Type B pancreatic cell (in vitro differentiated cells): ENCODE measurements at regions not wholly inside any gene's neighbourhood (a gene's known extent, or its start where the extent isn't known, plus 50 kb on each side); places are given as distances from the start of the nearest gene placed in this dataset.

Experiments
- DNase-seq: peaks from one replicate; pipeline ENCODE4 v3.0.0; 2021; ENCODE audit warnings: mixed read lengths; ENCODE audit not compliant: unreplicated experiment; ENCODE audit errors: extremely low spot score
- H3K27ac Mint-ChIP-seq: 2 replicates; pipeline ENCODE4 v1.8.0; 2021; ENCODE audit warnings: mild to moderate bottlenecking, mixed read lengths
- H3K27me3 Mint-ChIP-seq: 2 replicates; pipeline ENCODE4 v1.8.0; 2021; ENCODE audit warnings: mixed read lengths
- H3K36me3 Mint-ChIP-seq: 2 replicates; pipeline ENCODE4 v1.8.0; 2021; ENCODE audit warnings: mixed read lengths
- H3K4me1 Mint-ChIP-seq: one replicate; pipeline ENCODE4 v1.8.0; 2021; ENCODE audit warnings: mixed read lengths; ENCODE audit not compliant: unreplicated experiment
- H3K4me3 Mint-ChIP-seq: 2 replicates; pipeline ENCODE4 v1.8.0; 2021; ENCODE audit warnings: mild to moderate bottlenecking, mixed read lengths
- H3K9me3 Mint-ChIP-seq: 2 replicates; pipeline ENCODE4 v1.8.0; 2021; ENCODE audit warnings: mixed read lengths
- TF ChIP-seq, protein P1 (sequence below): fragments of 200-600 bp; sonication (generic); conservative IDR thresholded peaks from 2 replicates; pipeline ENCODE4 v1.5.0; 2021; ENCODE audit warnings: antibody characterized with exemption, mild to moderate bottlenecking

DNA sequence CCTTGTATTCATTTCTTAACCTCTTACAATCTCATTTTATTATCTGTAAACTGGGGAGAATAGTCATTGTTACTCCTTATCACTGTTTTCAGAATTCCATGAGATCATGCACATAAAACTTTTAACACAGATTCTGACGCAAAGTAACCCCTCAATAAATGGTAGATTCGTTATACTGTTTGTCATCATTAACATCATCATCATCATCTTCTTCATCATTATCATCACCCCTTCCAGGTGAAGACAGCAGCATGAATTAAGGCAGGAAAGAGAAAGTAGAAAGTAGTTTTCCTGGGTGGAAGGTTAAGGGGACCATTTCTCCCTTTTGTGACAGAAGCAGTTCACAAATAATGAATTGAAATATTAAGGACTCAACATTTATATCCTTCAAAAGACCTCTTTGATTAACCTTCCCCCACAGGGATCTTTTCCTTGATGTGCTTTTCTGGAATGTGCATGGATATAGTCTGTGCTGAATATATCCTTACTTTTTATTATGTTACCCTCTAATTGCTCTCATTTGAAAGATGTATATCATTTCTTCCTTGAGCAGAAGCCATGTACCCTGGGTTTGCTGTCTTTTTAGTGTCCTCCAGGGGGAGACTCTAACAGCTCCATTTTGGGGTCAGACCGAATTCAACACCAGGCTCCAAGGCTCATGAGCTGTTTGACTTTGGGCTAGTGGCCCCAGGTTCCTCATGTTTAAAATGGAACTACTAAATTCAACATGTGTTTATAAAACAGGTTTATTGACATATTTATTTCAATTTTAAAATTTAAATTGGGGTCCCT is 1029.9 kb upstream of the WWC1 start:
- TF ChIP-seq, protein P1, sequence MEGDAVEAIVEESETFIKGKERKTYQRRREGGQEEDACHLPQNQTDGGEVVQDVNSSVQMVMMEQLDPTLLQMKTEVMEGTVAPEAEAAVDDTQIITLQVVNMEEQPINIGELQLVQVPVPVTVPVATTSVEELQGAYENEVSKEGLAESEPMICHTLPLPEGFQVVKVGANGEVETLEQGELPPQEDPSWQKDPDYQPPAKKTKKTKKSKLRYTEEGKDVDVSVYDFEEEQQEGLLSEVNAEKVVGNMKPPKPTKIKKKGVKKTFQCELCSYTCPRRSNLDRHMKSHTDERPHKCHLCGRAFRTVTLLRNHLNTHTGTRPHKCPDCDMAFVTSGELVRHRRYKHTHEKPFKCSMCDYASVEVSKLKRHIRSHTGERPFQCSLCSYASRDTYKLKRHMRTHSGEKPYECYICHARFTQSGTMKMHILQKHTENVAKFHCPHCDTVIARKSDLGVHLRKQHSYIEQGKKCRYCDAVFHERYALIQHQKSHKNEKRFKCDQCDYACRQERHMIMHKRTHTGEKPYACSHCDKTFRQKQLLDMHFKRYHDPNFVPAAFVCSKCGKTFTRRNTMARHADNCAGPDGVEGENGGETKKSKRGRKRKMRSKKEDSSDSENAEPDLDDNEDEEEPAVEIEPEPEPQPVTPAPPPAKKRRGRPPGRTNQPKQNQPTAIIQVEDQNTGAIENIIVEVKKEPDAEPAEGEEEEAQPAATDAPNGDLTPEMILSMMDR = peak; percentile 52
- H3K9me3 Mint-ChIP-seq = peaks cover 7% of the 10 kb centered on the region
- H3K36me3 Mint-ChIP-seq = no peaks in the 10 kb centered on the region
- no peak overlapping the region for H3K4me3 Mint-ChIP-seq
- H3K4me1 Mint-ChIP-seq = no peaks in the 10 kb centered on the region
- H3K27ac Mint-ChIP-seq = no peak overlapping the region
- H3K27me3 Mint-ChIP-seq = no peaks in the 10 kb centered on the region
- no peak for DNase-seq

DNA sequence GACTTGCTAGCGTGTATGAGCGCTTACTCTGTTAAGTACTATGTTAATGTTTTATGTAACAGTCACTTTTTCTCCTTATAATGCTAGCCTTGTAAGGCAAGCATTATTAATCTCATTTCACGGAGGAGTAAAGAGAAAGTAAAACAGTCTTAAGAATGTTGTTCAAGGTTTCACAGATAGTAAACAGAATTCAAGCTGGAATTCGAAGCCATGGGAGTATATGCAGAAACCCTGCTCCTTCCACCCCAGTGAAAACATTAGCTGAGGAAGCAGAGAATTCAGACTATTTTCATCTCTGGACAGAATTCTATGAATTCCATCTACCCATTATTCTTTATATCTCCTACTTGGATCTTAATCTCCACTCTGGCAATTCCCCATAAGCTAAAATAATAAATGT is 1028.3 kb upstream of the WWC1 start:
- TF ChIP-seq, protein P1 = no peak
- Mint-ChIP-seq H3K27ac (no peak overlapping the region), H3K9me3 (peaks cover 7% of the 10 kb centered on the region), H3K36me3 (no peaks in the 10 kb centered on the region), H3K4me1 (peaks cover 7% of the 10 kb centered on the region), H3K4me3 (no peak overlapping the region), H3K27me3 (no peaks in the 10 kb centered on the region)
- no peak for DNase-seq

DNA sequence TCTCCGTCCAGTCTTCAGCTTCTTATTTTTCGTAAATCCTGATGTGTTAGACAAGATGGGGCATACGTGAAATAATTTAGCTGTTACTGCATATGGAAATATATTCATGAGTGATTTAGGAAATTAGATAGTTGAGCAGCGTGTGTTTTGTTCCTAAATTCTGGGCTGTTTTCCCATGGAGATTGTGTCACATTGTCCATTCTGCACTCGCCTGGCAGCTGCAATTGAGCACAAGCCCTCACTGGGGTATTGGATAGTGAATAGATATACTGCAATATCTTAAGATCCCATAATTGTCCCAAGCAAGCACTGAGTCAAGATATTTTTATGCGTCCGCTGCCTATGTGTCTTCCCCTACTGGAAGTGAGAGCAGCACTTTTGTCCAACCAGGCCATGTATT is 1027.1 kb upstream of the WWC1 start:
- Mint-ChIP-seq H3K9me3 (peaks cover 7% of the 10 kb centered on the region), H3K36me3 (no peaks in the 10 kb centered on the region), H3K4me3 (no peak overlapping the region), H3K27me3 (no peaks in the 10 kb centered on the region), H3K4me1 (peaks cover 7% of the 10 kb centered on the region), H3K27ac (no peak overlapping the region)
- no peak for DNase-seq
- TF ChIP-seq, protein P1 = no peak

DNA sequence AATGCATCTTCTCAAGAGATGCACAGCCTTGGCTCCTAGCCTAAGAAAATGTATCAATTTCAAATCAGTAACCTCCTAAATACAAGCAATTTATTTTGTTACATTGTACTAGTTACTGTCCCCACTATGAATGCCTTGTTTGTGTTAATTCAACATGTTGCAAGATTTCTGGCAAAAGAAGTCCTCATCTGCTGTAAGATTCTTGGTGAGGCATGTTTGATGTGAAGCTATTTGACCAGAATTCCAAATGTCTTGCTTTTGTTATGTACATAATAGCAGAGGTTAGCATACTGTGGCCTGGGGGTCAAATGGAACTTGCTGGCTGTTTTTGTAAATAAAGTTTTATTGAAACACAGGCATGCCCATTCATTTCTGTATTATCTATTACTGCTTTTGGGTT is 1023.1 kb upstream of the WWC1 start:
- Mint-ChIP-seq H3K4me1 (peaks cover 7% of the 10 kb centered on the region), H3K4me3 (no peak overlapping the region), H3K9me3 (no peaks in the 10 kb centered on the region), H3K27me3 (no peaks in the 10 kb centered on the region), H3K36me3 (no peaks in the 10 kb centered on the region), H3K27ac (no peak overlapping the region)
- DNase-seq = no peak
- TF ChIP-seq, protein P1 = no peak

DNA sequence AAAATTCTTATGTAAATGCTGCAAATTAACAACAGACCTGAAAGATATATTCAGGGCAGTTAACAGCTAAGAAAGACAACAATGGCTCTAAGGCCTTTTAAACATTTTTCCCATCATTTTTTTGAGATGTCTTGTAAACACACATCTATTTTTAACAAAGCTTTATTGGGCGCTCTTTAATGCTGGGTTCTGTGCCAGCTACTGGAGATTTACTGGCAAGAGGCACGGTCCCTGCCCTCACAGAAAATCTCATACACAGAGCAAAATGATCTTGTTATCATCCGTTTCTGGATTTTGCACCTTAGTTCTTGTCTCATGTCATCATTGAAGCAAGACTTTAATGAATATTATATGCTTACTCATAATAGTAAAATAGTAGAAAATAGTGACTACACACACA is 1022.3 kb upstream of the WWC1 start:
- Mint-ChIP-seq H3K36me3 (no peaks in the 10 kb centered on the region), H3K4me3 (no peak overlapping the region), H3K27me3 (no peaks in the 10 kb centered on the region), H3K4me1 (peaks cover 7% of the 10 kb centered on the region), H3K9me3 (no peaks in the 10 kb centered on the region), H3K27ac (no peak overlapping the region)
- DNase-seq = no peak
- TF ChIP-seq, protein P1 = no peak
